Mammary epithelial cell (primary cell): ENCODE measurements at regions not wholly inside any gene's neighbourhood (a gene's known extent, or its start where the extent isn't known, plus 50 kb on each side); places are given as distances from the start of the nearest gene placed in this dataset.

ENCODE experiments used
- EZH2 ChIP-seq: IDR thresholded peaks from 2 replicates; pipeline ENCODE4 v1.6.1; 2012; ENCODE audit warnings: low read length, inconsistent platforms, borderline replicate concordance
- TF ChIP-seq, protein P1 (sequence below), 2 donors: IDR thresholded peaks in 1 of 2; conservative IDR thresholded peaks in 1 of 2; 2 replicates each; pipeline ENCODE4 v1.5.1; 2011 to 2012; ENCODE audit warnings: inconsistent platforms in 2 of 2, low read length in 2 of 2, mild to moderate bottlenecking in 2 of 2, control low read depth in 1 of 2, low read depth in 1 of 2; ENCODE audit not compliant: insufficient read depth in 1 of 2; ENCODE audit errors: extremely low read depth in 1 of 2

- TF ChIP-seq, protein P1, sequence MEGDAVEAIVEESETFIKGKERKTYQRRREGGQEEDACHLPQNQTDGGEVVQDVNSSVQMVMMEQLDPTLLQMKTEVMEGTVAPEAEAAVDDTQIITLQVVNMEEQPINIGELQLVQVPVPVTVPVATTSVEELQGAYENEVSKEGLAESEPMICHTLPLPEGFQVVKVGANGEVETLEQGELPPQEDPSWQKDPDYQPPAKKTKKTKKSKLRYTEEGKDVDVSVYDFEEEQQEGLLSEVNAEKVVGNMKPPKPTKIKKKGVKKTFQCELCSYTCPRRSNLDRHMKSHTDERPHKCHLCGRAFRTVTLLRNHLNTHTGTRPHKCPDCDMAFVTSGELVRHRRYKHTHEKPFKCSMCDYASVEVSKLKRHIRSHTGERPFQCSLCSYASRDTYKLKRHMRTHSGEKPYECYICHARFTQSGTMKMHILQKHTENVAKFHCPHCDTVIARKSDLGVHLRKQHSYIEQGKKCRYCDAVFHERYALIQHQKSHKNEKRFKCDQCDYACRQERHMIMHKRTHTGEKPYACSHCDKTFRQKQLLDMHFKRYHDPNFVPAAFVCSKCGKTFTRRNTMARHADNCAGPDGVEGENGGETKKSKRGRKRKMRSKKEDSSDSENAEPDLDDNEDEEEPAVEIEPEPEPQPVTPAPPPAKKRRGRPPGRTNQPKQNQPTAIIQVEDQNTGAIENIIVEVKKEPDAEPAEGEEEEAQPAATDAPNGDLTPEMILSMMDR (conservative IDR thresholded peaks at IDR 0.05 in 1 of 2, IDR thresholded peaks at IDR 0.05 in 1 of 2; ENCODE audit: extremely low read depth in 1 of 2, insufficient read depth in 1 of 2, low read depth in 1 of 2, low read length in 2 of 2): no peak
- no peak for TF ChIP-seq EZH2
Observed at GRCh38 chr11:25408146-25408545, 911.3 kb downstream of the LUZP2 start.
